ENCODE measurements at regions not wholly inside any gene's neighbourhood (a gene's known extent, or its start where the extent isn't known, plus 50 kb on each side); places are given as distances from the start of the nearest gene placed in this dataset.

DNA sequence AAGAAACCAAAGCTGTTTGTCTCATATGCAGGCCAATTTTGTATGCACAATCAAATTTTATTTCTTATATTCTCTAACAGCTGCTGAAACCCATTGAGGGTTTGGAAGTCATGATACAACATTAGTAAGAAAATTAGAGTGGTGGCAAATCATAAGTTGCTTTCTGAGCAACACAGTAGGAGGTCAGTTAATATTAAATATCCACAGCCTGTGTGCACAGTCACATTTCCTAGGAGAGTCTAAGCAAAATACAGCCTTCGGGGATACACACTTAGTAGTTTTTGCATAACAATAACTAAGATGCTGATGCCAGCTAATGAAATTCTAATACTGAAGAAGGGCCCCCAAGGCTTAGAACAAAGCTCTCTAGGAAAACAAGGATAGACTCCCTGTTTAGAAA lies 209.6 kb upstream of the E2F7 start:
- Histone ChIP-seq H3K4me3 (ENCODE audit: low read depth, low read length) (no peak overlapping the region), H3K36me3 (ENCODE audit: control insufficient read depth, insufficient read depth, low read length) (no peaks in the 10 kb centered on the region), H3K27me3 (ENCODE audit: control insufficient read depth, insufficient read depth, low read length) (no peaks in the 10 kb centered on the region)
- ChIA-PET CTCF (interaction anchor here (0.7 kb wide), 1 partner anchor 19 kb away, joined by 4 read pairs; no protein-coding TSS in a partner anchor), POLR2A (no interaction called here)
- no peak for DNase-seq (ENCODE audit: low read depth)
- TF ChIP-seq, protein P1, sequence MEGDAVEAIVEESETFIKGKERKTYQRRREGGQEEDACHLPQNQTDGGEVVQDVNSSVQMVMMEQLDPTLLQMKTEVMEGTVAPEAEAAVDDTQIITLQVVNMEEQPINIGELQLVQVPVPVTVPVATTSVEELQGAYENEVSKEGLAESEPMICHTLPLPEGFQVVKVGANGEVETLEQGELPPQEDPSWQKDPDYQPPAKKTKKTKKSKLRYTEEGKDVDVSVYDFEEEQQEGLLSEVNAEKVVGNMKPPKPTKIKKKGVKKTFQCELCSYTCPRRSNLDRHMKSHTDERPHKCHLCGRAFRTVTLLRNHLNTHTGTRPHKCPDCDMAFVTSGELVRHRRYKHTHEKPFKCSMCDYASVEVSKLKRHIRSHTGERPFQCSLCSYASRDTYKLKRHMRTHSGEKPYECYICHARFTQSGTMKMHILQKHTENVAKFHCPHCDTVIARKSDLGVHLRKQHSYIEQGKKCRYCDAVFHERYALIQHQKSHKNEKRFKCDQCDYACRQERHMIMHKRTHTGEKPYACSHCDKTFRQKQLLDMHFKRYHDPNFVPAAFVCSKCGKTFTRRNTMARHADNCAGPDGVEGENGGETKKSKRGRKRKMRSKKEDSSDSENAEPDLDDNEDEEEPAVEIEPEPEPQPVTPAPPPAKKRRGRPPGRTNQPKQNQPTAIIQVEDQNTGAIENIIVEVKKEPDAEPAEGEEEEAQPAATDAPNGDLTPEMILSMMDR (IDR thresholded peaks at IDR 0.05; ENCODE audit: insufficient read depth, low read depth, low read length): no peak

DNA sequence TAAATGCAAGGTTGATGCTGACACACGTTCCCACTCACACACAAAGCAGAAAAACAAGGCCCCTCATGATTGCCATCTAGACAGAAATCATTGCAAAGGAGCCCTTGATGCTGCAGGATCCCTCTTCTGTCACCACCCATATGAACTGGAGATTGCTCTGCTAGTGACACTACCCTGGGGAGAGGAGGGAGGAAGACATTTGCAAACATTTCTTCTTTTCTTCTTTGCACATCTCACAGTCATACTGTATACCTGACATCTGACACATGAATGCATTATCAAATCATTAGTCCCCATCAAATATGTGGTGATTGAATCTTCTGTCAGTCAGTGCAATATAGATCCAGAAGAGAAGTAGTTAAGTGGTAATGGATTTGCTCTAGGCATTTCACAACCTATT lies 208.5 kb upstream of the E2F7 start:
- CTCF ChIA-PET: no interaction called here
- DNase-seq (ENCODE audit: low read depth): no peak
- POLR2A ChIA-PET: no interaction called here
- Histone ChIP-seq H3K27me3 (ENCODE audit: control insufficient read depth, insufficient read depth, low read length) (no peaks in the 10 kb centered on the region), H3K4me3 (ENCODE audit: low read depth, low read length) (no peak overlapping the region), H3K36me3 (ENCODE audit: control insufficient read depth, insufficient read depth, low read length) (no peaks in the 10 kb centered on the region)
- TF ChIP-seq, protein P1 (IDR thresholded peaks at IDR 0.05; ENCODE audit: insufficient read depth, low read depth, low read length): no peak

DNA sequence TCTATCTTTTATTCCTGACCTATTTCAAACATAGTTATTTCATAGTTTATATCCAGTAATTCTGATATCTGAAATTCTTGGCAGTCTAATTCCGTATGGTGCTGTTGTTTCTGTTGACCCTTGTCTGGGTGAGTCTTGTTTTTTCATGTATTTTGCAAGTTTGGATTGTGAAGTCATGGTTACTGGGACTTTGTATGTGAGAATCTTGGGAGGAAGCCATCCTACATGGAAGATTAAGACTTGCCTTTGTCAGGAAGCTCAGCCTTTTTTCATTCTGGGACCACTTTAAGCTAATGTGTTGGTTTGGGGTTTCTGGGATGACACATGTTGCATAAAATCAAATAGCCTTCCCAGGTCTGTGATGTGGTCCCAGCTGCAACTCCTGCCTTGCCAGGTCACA lies 191.6 kb upstream of the E2F7 start:
- ChIA-PET CTCF (no interaction called here), POLR2A (no interaction called here)
- Histone ChIP-seq H3K27me3 (ENCODE audit: control insufficient read depth, insufficient read depth, low read length) (no peaks in the 10 kb centered on the region), H3K36me3 (ENCODE audit: control insufficient read depth, insufficient read depth, low read length) (no peaks in the 10 kb centered on the region), H3K4me3 (ENCODE audit: low read depth, low read length) (no peak overlapping the region)
- TF ChIP-seq, protein P1 (IDR thresholded peaks at IDR 0.05; ENCODE audit: insufficient read depth, low read depth, low read length): no peak
- no peak for DNase-seq (ENCODE audit: low read depth)

DNA sequence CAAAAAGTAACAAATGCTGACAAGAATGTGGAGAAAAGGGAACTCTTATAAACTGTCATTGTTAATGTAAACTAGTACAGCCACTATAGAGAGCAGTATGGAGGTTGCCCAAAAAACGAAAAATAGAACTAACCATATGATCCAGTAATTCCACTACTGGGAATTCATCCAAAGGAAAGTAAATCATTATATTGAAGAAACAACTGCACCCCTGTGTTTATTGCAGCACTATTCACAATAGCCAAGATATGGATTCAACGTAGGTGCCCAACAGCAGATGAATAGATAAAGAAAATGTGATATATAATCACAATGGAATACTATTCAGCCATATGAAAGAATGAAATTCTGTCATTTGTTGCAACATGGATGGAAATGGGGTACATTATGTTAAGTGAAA lies 188.0 kb upstream of the E2F7 start:
- Histone ChIP-seq H3K27me3 (ENCODE audit: control insufficient read depth, insufficient read depth, low read length) (no peaks in the 10 kb centered on the region), H3K36me3 (ENCODE audit: control insufficient read depth, insufficient read depth, low read length) (no peaks in the 10 kb centered on the region), H3K4me3 (ENCODE audit: low read depth, low read length) (no peak overlapping the region)
- DNase-seq (ENCODE audit: low read depth): no peak
- ChIA-PET CTCF (interaction anchor here (1.1 kb wide), 1 partner anchor 18 kb away, joined by 3 read pairs; no protein-coding TSS in a partner anchor), POLR2A (no interaction called here)
- TF ChIP-seq, protein P1 (IDR thresholded peaks at IDR 0.05; ENCODE audit: insufficient read depth, low read depth, low read length): no peak

DNA sequence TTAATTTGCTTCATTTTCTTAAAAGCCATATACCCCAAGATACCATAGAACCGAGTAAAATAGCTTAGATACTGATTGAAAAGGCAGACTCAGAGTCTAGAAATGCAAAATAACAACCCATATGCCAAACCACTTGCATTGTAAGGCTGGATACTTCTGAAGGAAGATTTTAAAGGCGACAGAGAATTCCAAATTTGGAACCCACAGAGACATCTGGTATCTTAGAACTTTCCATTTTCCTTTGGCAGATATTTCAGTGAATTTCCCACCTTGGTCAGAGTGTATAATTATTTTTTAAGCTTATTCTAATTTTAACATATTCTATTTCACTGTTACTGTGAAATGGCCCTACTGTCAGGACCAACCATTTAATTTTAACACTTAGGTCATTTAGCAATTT lies 186.4 kb upstream of the E2F7 start:
- DNase-seq (ENCODE audit: low read depth): no peak
- ChIA-PET POLR2A (no interaction called here), CTCF (no interaction called here)
- H3K27me3 ChIP-seq (ENCODE audit: control insufficient read depth, insufficient read depth, low read length): no peaks in the 10 kb centered on the region
- TF ChIP-seq, protein P1 (IDR thresholded peaks at IDR 0.05; ENCODE audit: insufficient read depth, low read depth, low read length): no peak
- no peak overlapping the region for H3K4me3 ChIP-seq (ENCODE audit: low read depth, low read length)
- H3K36me3 ChIP-seq (ENCODE audit: control insufficient read depth, insufficient read depth, low read length): no peaks in the 10 kb centered on the region
